ENCODE measurements at regions not wholly inside any gene's neighbourhood (a gene's known extent, or its start where the extent isn't known, plus 50 kb on each side); places are given as distances from the start of the nearest gene placed in this dataset.

DNA sequence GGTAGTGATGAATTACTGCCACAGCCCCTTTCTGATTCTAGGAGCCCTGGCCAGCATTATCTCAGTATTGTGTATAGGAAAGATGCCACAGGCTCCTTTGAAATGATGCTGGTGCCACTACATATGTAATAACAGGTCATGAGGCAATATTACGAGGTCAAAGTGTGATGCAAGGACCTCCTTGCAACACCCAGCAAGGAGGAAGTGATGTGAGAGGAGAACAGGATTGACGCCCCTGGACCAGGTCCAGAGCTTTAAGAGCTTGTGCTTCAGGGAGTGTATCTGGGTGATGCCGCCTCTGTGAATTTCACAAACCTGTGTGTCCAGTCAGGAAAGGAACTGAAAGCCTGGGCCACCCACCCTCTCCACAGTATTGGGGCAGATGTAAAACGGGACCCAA is 261.8 kb downstream of the MID1IP1 start:
- H2AFZ ChIP-seq (ENCODE audit: low read depth, low read length) = no peak overlapping the region
- H3K4me2 ChIP-seq (ENCODE audit: insufficient read depth, low read length) = no peak overlapping the region
- intact Hi-C loops (cut with micrococcal nuclease) = no loop called here
- 0% methylated on average over 3 of the region's 4 CpGs for WGBS (ENCODE audit: insufficient coverage, low coverage, missing lambda C conversion rate)
- TF ChIP-seq CEBPG (CRISPR knock-in tag; IDR thresholded peaks at IDR 0.05) = no peak
- TF ChIP-seq CEBPG (tag; conservative IDR thresholded peaks at IDR 0.05 in 1 of 2, IDR thresholded peaks at IDR 0.05 in 1 of 2) = peak in 1 of 2 experiments; percentile 42; a peak in 1 of 4 replicates
- no peak for TF ChIP-seq ZFP36 (IDR thresholded peaks at IDR 0.05; ENCODE audit: low read depth, low read length, partially characterized antibody)
- BruUV-seq (replicated peaks) = no TSS peak
- no peaks in the 10 kb centered on the region for H3K9me3 ChIP-seq (replicated peaks; ENCODE audit: control insufficient read depth, insufficient read depth, low read depth, low read length)
- no peaks in the 10 kb centered on the region for H3K4me1 ChIP-seq (replicated peaks in 1 of 2; ENCODE audit: control insufficient read depth in 2 of 2, insufficient read depth in 2 of 2, low read length in 2 of 2)
- ChIA-PET POLR2A (interaction anchor here (0.6 to 0.9 kb wide), 2 partner anchors 9 to 338 kb away, joined by 3 read pairs; no protein-coding TSS in a partner anchor), CTCF (ENCODE audit: low intra/inter-chr PET ratio) (no interaction called here)
- peaks cover 0 to 11% of the 10 kb centered on the region in 2 experiments; a peak in 2 of 5 replicates for H3K27me3 ChIP-seq (ENCODE audit: control insufficient read depth in 2 of 2, insufficient read depth in 2 of 2, low read length in 2 of 2)
- H3K4me3 ChIP-seq = no peak overlapping the region
- H3K27ac ChIP-seq (ENCODE audit: extremely low read depth, low read depth, low read length) = no peak overlapping the region
- ATAC-seq = no peak
- no peak overlapping the region for H3K9ac ChIP-seq (ENCODE audit: insufficient read depth in 1 of 2, low read depth in 2 of 2, low read length in 2 of 2)
- DNase-seq (ENCODE audit: extremely low read depth in 1 of 4, low spot score in 3 of 4) = no peak
- H3K9me1 ChIP-seq (ENCODE audit: control insufficient read depth, insufficient read depth, low read length) = no peaks in the 10 kb centered on the region
- no peak for FAIRE-seq
- H3K79me2 ChIP-seq (ENCODE audit: control insufficient read depth, insufficient read depth, low read length) = no peaks in the 10 kb centered on the region
- no peaks in the 10 kb centered on the region for H3K36me3 ChIP-seq (ENCODE audit: control insufficient read depth, insufficient read depth, low read length)
- H4K20me1 ChIP-seq (replicated peaks; ENCODE audit: control insufficient read depth, insufficient read depth, low read length) = no peaks in the 10 kb centered on the region; the same call in 1 of the 2 replicates
- in situ Hi-C loops (cut with MboI) = no loop called here

DNA sequence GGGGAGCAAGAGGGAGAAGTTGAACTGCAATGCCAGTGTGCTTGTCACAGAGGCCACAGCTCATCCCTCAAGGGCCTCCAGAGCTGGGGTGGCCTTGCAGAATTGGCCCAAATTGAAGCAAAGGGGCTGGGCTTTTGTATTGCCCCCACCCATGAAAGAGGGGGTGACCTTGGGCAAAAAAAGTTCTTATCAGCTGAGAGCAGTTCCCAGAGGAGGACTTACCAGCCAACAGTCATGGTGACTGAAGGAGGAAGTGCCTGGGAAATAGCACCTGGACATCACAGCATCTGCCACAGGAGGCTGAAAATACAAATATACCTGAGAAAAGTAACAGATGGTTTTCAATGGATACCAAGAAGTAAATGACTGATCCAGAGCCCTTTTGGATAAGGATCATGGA is 262.4 kb downstream of the MID1IP1 start:
- H3K36me3 ChIP-seq (ENCODE audit: control insufficient read depth, insufficient read depth, low read length) = no peaks in the 10 kb centered on the region
- no peak overlapping the region for H3K4me3 ChIP-seq
- intact Hi-C loops (cut with micrococcal nuclease) = no loop called here
- no peak overlapping the region for H2AFZ ChIP-seq (ENCODE audit: low read depth, low read length)
- H3K4me1 ChIP-seq (replicated peaks in 1 of 2; ENCODE audit: control insufficient read depth in 2 of 2, insufficient read depth in 2 of 2, low read length in 2 of 2) = no peaks in the 10 kb centered on the region
- TF ChIP-seq SPI1 (IDR thresholded peaks at IDR 0.05; ENCODE audit: borderline replicate concordance, low read depth, low read length) (0 out of 2 replicates have a peak, but pooled peaks have one; percentile 31), NFRKB (IDR thresholded peaks at IDR 0.05; ENCODE audit: low read depth) (no peak)
- ATAC-seq (no peak), DNase-seq (ENCODE audit: extremely low read depth in 1 of 4, low spot score in 3 of 4) (no peak), FAIRE-seq (no peak)
- in situ Hi-C loops (cut with MboI) = no loop called here
- no peaks in the 10 kb centered on the region for H3K9me1 ChIP-seq (ENCODE audit: control insufficient read depth, insufficient read depth, low read length)
- ChIA-PET POLR2A (interaction anchor here (0.6 to 0.7 kb wide), 2 partner anchors 66 to 338 kb away, joined by 3 read pairs; no protein-coding TSS in a partner anchor), CTCF (ENCODE audit: low intra/inter-chr PET ratio) (no interaction called here)
- BruUV-seq (replicated peaks) = no TSS peak
- H4K20me1 ChIP-seq (replicated peaks; ENCODE audit: control insufficient read depth, insufficient read depth, low read length) = no peaks in the 10 kb centered on the region; the same call in 1 of the 2 replicates
- no peaks in the 10 kb centered on the region for H3K9me3 ChIP-seq (replicated peaks; ENCODE audit: control insufficient read depth, insufficient read depth, low read depth, low read length)
- no peaks in the 10 kb centered on the region for H3K79me2 ChIP-seq (ENCODE audit: control insufficient read depth, insufficient read depth, low read length)
- H3K9ac ChIP-seq (ENCODE audit: insufficient read depth in 1 of 2, low read depth in 2 of 2, low read length in 2 of 2) = no peak overlapping the region
- H3K27ac ChIP-seq (ENCODE audit: extremely low read depth, low read depth, low read length) = no peak overlapping the region
- H3K4me2 ChIP-seq (ENCODE audit: insufficient read depth, low read length) = no peak overlapping the region
- peaks cover 0 to 11% of the 10 kb centered on the region in 2 experiments; a peak in 2 of 5 replicates for H3K27me3 ChIP-seq (ENCODE audit: control insufficient read depth in 2 of 2, insufficient read depth in 2 of 2, low read length in 2 of 2)
